ENCODE measurements at regions not wholly inside any gene's neighbourhood (a gene's known extent, or its start where the extent isn't known, plus 50 kb on each side); places are given as distances from the start of the nearest gene placed in this dataset.
"Not testable (repeated sequence)": the region's sequence is repeated elsewhere in the genome, so short reads cannot be mapped to it uniquely, and the experiment has no call there.

DNA sequence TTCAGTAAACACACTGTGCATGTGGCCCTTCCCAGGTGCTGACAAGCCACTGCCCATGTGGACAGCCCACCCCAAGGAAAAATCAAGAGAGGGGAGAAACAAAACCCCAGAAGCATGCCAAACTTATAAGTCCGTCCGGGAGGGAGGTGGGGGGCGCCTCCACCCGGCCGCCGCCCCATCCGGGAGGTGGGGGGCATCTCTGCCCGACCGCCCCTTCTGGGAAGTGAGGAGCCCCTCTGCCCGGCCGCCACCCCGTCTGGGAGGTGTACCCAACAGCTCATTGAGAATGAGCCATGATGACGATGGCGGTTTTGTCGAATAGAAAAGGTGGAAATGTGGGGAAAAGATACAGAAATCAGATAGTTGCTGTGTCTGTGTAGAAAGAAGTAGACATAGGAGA is 53.8 kb upstream of the C2CD4B start:
- DNase-seq (ENCODE audit: low read depth, low spot score): no peak

DNA sequence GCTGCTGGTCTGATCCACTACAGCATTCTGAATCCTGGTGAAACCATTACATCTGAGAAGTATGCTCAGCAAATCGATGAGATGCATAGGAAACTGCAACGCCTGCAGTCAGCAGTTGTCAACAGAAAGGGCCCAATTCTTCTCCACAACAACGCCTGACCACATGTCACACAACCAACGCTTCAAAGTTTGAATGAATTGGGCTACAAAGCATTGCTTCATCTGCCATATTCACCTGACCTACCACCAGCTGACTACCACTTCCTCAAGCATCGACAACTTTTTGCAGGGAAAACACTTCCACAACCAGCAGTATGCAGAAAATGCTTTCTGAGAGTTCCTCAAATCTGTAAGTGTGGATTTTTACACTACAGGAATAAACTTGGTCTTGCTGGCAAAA is 54.7 kb upstream of the C2CD4B start:
- DNase-seq (ENCODE audit: low read depth, low spot score): no peak

DNA sequence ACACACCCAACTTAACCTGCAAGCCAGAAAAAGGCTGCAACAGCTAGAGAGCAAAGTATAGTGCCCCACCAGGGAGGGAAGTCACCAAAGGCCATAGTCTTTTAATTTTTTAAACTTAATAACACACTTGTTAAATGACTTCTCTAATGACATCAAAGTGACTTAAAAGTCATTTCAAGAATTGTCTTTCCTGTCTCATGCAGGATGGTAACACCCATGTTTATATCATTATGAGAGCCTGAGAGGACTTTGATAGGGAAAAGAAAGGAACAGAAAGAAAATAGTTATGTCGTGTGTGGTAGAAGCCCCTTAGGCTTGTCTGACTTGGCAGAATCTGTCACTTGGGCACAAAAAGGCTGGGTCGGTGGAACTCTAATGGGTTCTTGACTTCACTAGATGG is 57.9 kb upstream of the C2CD4B start:
- no peak for DNase-seq (ENCODE audit: low read depth, low spot score)

DNA sequence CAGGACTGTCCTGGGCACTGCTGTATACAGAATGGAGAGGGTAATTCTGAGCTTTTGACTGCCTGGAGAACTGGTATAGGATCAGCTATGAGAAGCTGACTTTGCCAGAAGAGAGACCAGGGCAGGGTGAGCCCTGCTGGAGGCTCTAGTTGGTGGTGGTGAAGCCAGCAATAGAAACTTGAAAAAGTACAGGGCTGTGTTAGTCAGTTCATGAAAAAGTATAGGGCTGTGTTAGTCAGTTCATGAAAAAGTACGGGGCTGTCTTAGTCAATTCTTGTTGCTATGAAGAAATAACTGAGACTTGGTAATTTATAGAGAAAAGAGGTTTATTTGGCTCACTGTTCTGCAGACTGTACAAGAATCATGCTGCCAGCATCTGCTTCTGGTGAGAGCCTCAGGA is 63.5 kb upstream of the C2CD4B start:
- no peak for DNase-seq (ENCODE audit: low read depth, low spot score)

- DNase-seq (ENCODE audit: low read depth, low spot score): no peak
Observed at GRCh38 chr15:62231856-62232255, 66.8 kb upstream of the C2CD4B start.

DNA sequence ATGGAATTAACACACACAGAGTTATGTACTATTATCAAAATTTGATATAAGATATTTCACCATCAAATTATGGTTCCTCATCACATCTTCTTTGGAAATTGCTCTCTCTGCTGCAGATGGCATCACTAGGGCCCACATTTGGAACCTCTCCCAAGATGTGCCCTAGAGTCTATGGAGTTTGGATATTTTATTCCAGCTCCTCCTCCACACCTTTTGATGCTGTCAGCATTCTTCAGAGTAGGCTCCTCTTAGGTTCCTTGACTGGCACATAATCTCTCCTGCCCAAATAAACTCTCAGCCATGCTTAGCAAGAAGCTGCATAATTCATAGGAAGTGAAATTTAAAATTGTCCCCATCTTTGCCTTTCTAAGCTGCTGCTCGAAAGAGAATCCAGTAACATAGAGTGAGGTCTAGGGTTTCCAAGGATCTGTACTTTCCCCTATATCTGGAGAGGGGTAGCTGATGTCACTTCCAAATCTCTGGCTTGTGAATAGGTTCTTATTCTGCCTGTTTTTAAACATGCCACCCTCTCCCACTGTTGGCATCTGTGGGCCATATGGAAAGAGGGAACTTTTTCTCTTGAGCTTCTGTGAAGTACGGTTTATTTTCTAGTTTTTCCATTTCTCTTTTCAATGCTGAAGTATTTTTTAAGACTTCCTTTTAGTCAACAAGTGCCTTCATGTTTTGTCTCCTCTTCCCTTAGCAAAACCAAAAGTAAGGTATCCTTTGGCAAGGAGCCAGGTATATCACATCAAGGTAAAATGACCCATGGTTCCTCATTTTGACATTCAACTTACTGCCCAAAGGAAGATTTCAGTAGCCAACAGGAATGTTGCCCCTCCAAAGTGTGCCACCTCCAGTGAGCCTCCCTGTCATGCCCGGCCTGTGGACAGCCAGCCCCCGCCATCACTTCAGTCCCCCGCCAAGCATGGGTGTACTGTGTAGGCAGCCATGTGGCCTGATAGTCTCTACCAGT is 75.3 kb upstream of the C2CD4B start:
- no peak for DNase-seq (ENCODE audit: low read depth, low spot score)

- DNase-seq (ENCODE audit: low read depth, low spot score): peak; percentile 45
Observed at GRCh38 chr15:62241135-62241770, 76.2 kb upstream of the C2CD4B start.

DNA sequence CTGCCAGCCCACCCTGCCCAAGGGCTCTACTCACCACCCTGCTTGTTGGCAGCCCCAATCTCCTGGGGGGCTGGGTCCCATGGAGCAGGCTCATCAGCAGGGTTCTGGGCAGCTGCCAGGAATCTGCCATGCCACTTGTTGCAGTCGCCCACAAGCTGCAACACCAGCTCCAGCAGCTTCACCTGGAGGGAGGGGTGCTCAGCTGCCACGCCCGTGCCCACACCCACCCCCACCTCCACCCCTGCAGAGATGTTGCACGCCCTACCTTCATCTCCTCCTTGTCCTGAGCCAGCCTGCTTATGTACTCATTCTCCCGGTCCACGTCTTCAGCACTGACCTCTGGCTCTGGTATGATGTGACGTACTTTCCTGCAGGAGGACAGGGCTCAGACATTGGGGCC is 77.9 kb upstream of the C2CD4B start:
- DNase-seq (ENCODE audit: low read depth, low spot score): no peak

- DNase-seq (ENCODE audit: low read depth, low spot score): no peak
Observed at GRCh38 chr15:62244762-62245161, 79.7 kb upstream of the C2CD4B start.

- no peak for DNase-seq (ENCODE audit: low read depth, low spot score)
Observed at GRCh38 chr15:62248277-62248984, 83.3 kb upstream of the C2CD4B start.

- no peak for DNase-seq (ENCODE audit: low read depth, low spot score)
Observed at GRCh38 chr15:62249501-62249900, 84.4 kb upstream of the C2CD4B start.

GRCh38 chr15:62250186-62250585 is 85.1 kb upstream of the C2CD4B start:
- DNase-seq (ENCODE audit: low read depth, low spot score): no peak

- DNase-seq (ENCODE audit: low read depth, low spot score): no peak
Observed at GRCh38 chr15:62250978-62251377, 85.9 kb upstream of the C2CD4B start.

GRCh38 chr15:62253294-62253693 is 88.2 kb upstream of the C2CD4B start:
- no peak for DNase-seq (ENCODE audit: low read depth, low spot score)

- DNase-seq (ENCODE audit: low read depth, low spot score): no peak
Observed at GRCh38 chr15:62254137-62254934, 89.3 kb upstream of the C2CD4B start.

GRCh38 chr15:62256430-62256829 is 91.3 kb upstream of the C2CD4B start:
- not testable (repeated sequence) for DNase-seq (ENCODE audit: low read depth, low spot score)

DNA sequence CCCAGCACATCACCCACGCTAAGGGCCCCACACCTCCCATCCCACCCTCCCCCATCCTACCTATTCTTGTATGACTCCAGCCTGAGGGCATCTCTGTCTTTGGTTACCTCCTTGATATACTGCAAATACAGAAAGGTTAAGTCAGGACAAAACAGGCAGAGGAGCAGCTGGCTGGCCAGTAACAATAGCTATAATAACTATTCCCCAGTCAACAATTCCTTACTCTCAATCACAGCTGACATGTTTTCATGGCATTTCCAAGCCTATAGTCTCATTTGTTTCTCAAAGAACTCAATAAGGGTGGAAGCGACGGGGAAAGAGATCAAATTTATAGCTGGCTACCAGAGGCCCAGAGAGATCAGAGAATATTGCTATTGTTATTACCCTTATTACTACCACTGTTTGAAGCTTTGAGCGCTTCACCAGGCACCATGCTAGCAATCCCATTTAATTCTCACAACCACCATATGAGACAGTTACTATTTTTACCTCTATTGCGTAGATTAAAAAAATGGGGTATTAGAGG is 93.0 kb upstream of the C2CD4B start:
- no peak for DNase-seq (ENCODE audit: low read depth, low spot score)

DNA sequence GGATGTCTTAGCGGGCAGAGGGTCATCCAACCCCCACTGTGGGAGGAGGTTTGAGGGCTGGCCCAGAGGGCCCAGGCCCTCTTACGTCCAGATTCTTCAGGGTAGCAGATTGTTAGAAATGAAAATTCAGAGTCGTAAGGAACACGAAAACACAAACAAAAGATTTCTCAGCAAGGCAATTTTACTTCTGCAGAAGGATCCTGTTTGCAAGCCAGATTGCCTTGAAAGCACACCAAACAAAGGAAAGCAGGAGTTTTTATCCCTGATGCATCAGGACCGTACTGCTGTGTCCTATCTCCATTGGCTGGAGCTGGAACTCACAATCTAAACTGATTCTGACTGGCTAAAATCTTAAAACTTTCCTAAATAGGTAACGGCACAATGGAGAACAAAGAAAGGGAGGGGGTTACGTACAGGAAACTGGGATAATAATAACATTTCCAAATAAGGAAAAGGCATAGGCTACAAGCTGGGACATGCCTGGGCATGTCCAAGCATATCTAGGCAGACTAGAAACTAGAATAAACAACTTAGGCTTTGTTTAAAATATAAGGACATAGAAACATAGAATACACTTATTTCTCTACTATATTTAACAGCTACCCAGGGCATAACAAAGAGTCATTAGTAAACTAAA is 97.3 kb upstream of the C2CD4B start:
- no peak for DNase-seq (ENCODE audit: low read depth, low spot score)

DNA sequence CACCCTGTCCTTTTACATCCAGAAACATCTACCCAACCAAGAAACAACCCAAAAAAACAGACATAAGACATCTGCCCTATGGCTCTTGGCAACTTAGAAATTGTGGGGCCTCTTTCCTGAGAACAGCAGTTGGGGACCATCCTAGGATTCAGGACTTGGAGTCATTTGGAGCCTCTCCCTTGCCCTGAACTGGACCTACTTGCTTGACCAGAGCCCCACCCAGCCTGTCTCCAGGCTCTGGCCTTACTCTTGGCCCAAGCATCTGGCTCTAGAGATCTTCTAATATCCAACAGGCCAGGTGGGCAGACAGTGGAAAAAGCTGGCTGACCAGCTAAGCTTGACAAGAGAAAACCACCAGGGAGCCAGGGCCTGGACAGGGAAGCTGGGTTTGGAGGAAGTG is 99.1 kb upstream of the C2CD4B start:
- no peak for DNase-seq (ENCODE audit: low read depth, low spot score)

DNA sequence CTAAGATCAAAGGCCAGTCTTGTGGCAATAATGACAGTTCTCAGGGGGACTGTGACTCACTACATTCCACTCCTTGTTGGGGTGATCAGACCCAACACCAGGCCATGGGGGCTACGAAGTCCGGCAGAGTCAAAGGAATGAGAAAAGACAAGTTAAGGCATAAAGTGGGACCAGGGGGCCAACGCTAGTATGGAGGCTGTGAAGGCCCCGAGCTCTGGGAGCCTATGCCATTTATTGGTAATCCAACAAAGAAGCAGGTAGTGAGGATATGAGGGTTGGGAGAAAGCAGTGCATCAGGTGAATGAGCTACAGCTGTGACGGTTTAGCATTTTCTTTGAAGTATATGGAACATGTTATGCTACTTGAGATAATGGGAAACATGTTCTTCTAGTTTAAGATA is 104.4 kb upstream of the C2CD4B start:
- no peak for DNase-seq (ENCODE audit: low read depth, low spot score)

Measured in iPS DF 19.7 (cell line).